Left ventricle myocardium inferior (tissue), 1 donor: ENCODE measurements at regions not wholly inside any gene's neighbourhood (a gene's known extent, or its start where the extent isn't known, plus 50 kb on each side); places are given as distances from the start of the nearest gene placed in this dataset.

Source experiments
- DNase-seq: peaks from one replicate; pipeline ENCODE4 v3.0.0-alpha.2; 2020
- H3K27ac ChIP-seq: fragments of 200-600 bp; replicated peaks from 2 replicates; pipeline ENCODE4 v1.8.0; 2021
- H3K27me3 ChIP-seq: fragments of 200-600 bp; 2 replicates; pipeline ENCODE4 v1.8.0; 2021; ENCODE audit warnings: low read depth
- H3K36me3 ChIP-seq: fragments of 200-600 bp; 2 replicates; pipeline ENCODE4 v1.8.0; 2021
- H3K4me1 ChIP-seq: fragments of 200-600 bp; 2 replicates; pipeline ENCODE4 v1.8.0; 2021
- H3K4me3 ChIP-seq: fragments of 200-600 bp; 2 replicates; pipeline ENCODE4 v1.8.0; 2021; ENCODE audit warnings: mild to moderate bottlenecking, moderate library complexity
- H3K9me3 ChIP-seq: fragments of 200-600 bp; replicated peaks from 2 replicates; pipeline ENCODE4 v1.8.0; 2021
- intact Hi-C: fragments of 100-400 bp; cut with micrococcal nuclease; formaldehyde crosslinking; loops from one replicate; pipeline ENCODE4 v1.11.0; 2022
- TF ChIP-seq, protein P1 (sequence below): fragments of 200-600 bp; IDR thresholded peaks from 2 replicates; pipeline ENCODE4 v1.8.0; 2021; ENCODE audit warnings: antibody characterized with exemption, mild to moderate bottlenecking, borderline replicate concordance
- donor health status: DM: no; HTN: yes; CAD: no; lungs with severe emphysema.

DNA sequence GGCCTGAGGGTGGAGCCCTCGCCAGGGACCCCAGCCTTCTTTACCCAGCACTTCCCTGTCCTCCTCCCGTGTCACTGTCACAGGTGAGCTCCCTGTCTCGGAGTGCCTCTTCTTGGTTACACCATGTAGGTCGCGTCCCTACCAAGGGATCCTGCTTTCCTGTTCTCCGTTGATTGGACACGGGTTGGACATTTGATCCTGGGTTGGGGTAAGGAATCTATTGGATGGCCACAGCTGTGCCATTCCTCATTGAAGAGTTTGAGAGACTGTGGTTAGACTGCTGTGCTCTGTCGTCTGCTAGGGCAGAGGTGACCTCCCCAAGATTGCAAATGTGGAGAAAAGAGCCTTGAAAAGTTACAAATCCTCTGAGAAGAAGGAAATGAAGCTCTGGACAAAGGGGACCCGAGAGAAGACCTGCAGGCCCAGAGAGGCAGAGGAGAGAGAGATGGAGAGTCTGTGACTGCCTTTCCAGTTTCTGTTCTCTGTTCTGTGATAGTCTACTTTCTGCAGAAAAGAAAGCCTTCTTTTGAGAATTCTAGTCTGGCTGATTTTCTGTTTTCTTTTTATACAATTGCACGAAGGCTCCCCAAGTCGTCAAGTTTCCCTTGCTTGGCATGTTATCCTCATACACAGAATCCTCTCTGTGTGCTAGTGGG is 325.7 kb upstream of the RGMA start:
- peaks cover 54% of the 10 kb centered on the region for H3K27me3 ChIP-seq
- intact Hi-C loops = no loop called here
- H3K9me3 ChIP-seq = no peaks in the 10 kb centered on the region
- no peak overlapping the region for H3K27ac ChIP-seq
- DNase-seq = no peak
- H3K36me3 ChIP-seq = no peaks in the 10 kb centered on the region
- H3K4me1 ChIP-seq = peaks cover 8% of the 10 kb centered on the region
- TF ChIP-seq, protein P1, sequence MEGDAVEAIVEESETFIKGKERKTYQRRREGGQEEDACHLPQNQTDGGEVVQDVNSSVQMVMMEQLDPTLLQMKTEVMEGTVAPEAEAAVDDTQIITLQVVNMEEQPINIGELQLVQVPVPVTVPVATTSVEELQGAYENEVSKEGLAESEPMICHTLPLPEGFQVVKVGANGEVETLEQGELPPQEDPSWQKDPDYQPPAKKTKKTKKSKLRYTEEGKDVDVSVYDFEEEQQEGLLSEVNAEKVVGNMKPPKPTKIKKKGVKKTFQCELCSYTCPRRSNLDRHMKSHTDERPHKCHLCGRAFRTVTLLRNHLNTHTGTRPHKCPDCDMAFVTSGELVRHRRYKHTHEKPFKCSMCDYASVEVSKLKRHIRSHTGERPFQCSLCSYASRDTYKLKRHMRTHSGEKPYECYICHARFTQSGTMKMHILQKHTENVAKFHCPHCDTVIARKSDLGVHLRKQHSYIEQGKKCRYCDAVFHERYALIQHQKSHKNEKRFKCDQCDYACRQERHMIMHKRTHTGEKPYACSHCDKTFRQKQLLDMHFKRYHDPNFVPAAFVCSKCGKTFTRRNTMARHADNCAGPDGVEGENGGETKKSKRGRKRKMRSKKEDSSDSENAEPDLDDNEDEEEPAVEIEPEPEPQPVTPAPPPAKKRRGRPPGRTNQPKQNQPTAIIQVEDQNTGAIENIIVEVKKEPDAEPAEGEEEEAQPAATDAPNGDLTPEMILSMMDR = no peak
- H3K4me3 ChIP-seq = no peak overlapping the region

DNA sequence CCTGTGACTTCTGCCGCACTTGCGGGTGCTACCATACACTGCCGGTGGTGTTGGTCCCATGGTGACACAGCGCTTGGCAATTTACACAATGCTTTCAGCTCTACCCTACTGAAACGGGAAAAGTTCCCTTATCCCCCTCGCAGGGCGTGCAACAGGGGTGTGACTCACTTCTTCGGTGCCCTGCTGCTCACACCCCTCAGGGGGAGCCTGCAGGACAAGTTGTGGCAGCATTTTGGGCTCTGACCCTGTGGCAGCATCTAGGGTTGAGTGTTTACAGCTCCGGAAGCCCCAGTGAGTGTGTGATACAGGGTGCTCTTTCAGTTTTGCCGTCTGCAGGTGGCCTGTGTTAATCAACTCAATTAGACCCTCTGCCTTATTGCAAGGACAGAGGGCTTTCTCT is 324.7 kb upstream of the RGMA start:
- H3K27ac ChIP-seq = no peak overlapping the region
- TF ChIP-seq, protein P1 = no peak
- no peaks in the 10 kb centered on the region for H3K36me3 ChIP-seq
- DNase-seq = no peak
- peaks cover 8% of the 10 kb centered on the region for H3K4me1 ChIP-seq
- intact Hi-C loops = no loop called here
- no peaks in the 10 kb centered on the region for H3K9me3 ChIP-seq
- no peak overlapping the region for H3K4me3 ChIP-seq
- peaks cover 54% of the 10 kb centered on the region for H3K27me3 ChIP-seq

DNA sequence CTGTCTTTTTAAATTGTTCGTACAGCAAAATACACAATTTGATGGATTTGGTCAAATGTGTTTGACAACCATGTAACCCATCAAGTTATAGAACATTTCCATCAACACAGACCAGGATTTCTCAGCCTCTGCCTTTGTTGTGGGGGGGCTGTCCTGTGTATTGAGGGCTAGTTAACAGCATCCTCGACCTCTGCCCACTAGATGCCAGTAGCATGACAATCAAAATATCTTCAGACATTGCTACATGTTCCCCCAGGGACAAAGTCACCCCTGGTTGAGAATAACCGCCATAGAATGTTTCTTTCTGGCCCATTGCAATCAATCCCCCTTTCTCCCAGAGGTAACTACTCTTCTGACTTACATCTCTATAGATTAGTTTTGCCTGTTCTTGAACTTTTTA is 310.1 kb upstream of the RGMA start:
- no peak overlapping the region for H3K4me3 ChIP-seq
- H3K27ac ChIP-seq = no peak overlapping the region
- TF ChIP-seq, protein P1 = peak; percentile 11
- peaks cover 12% of the 10 kb centered on the region for H3K9me3 ChIP-seq
- DNase-seq = no peak
- intact Hi-C loops = no loop called here
- H3K36me3 ChIP-seq = no peaks in the 10 kb centered on the region
- peaks cover 32% of the 10 kb centered on the region for H3K27me3 ChIP-seq
- no peaks in the 10 kb centered on the region for H3K4me1 ChIP-seq

DNA sequence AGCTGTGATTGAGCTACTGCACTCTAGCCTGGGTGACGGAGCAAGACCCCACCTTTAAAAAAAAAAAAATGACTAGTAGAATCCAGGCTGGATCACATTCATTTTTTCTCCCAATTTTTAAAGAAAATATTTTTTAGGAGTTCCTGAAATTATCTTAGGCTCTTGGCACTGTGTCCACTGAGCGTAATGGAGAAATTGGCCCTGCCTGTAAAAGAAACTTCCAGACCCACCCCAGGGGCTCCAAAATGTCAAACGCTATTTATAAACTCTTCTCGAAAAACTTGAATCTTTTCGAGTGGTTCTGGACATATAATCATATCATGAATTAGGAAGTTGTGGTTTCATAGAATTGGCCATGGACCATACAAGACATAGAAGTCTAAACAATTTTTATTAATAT is 300.2 kb upstream of the RGMA start:
- intact Hi-C loops = no loop called here
- TF ChIP-seq, protein P1 = no peak
- Histone ChIP-seq H3K9me3 (peaks cover 15% of the 10 kb centered on the region), H3K4me1 (no peaks in the 10 kb centered on the region), H3K4me3 (no peak overlapping the region), H3K36me3 (no peaks in the 10 kb centered on the region), H3K27ac (no peak overlapping the region), H3K27me3 (no peaks in the 10 kb centered on the region)
- DNase-seq = no peak

DNA sequence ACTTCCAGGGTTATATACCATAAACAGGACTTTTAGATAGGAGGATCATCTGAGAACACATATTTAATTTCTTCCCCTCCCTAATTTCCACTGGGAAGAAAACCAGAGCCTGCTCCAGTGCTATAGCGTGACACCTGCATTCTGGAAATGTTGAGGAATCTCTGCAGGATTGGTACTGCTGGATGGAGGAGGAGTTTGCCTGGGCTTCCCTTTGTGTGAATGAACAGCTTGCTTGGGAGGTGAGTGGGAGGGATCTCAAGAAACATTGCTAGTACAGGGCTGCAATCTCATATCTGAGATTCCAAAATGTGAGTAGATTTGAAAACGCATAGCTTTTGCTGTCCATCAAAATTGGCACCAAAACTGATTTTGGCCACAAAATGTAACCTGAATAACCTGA is 295.9 kb upstream of the RGMA start:
- H3K4me3 ChIP-seq = no peak overlapping the region
- intact Hi-C loops = no loop called here
- H3K27me3 ChIP-seq = peaks cover 17% of the 10 kb centered on the region
- no peak for DNase-seq
- no peaks in the 10 kb centered on the region for H3K9me3 ChIP-seq
- H3K4me1 ChIP-seq = no peaks in the 10 kb centered on the region
- no peaks in the 10 kb centered on the region for H3K36me3 ChIP-seq
- H3K27ac ChIP-seq = no peak overlapping the region
- TF ChIP-seq, protein P1 = no peak
